NCI-H446 (cell line): ENCODE measurements at regions not wholly inside any gene's neighbourhood (a gene's known extent, or its start where the extent isn't known, plus 50 kb on each side); places are given as distances from the start of the nearest gene placed in this dataset.
"Not testable (repeated sequence)": the region's sequence is repeated elsewhere in the genome, so short reads cannot be mapped to it uniquely, and the experiment has no call there.

Experiments
- DNase-seq, 2 experiments: peaks; one replicate each; lab custom pipeline; 2025; lab: John Stamatoyannopoulos, UW

GRCh38 chr6:21334651-21335050, 258.9 kb upstream of the SOX4 start:
- no peak for DNase-seq

- no peak for DNase-seq
Observed at GRCh38 chr6:21335591-21335990, 258.0 kb upstream of the SOX4 start.

- DNase-seq = no peak
Observed at GRCh38 chr6:21337263-21337662, 256.3 kb upstream of the SOX4 start.

GRCh38 chr6:21340573-21340972, 253.0 kb upstream of the SOX4 start:
- no peak for DNase-seq

GRCh38 chr6:21341910-21342309, 251.6 kb upstream of the SOX4 start:
- DNase-seq = no peak

- DNase-seq = no peak
Observed at GRCh38 chr6:21342501-21342900, 251.1 kb upstream of the SOX4 start.

GRCh38 chr6:21345704-21346103, 247.8 kb upstream of the SOX4 start:
- DNase-seq = not testable (repeated sequence)

- DNase-seq = no peak
Observed at GRCh38 chr6:21348146-21348503, 245.4 kb upstream of the SOX4 start.

GRCh38 chr6:21348504-21349195, 244.9 kb upstream of the SOX4 start:
- DNase-seq = no peak

GRCh38 chr6:21349834-21350233, 243.7 kb upstream of the SOX4 start:
- DNase-seq = no peak

- no peak for DNase-seq
Observed at GRCh38 chr6:21350926-21351325, 242.6 kb upstream of the SOX4 start.

- no peak for DNase-seq
Observed at GRCh38 chr6:21352131-21352530, 241.4 kb upstream of the SOX4 start.

- DNase-seq = no peak
Observed at GRCh38 chr6:21354805-21355238, 238.7 kb upstream of the SOX4 start.

- DNase-seq = no peak
Observed at GRCh38 chr6:21355638-21356037, 237.9 kb upstream of the SOX4 start.

- DNase-seq = no peak
Observed at GRCh38 chr6:21357262-21357661, 236.3 kb upstream of the SOX4 start.

GRCh38 chr6:21359926-21360325, 233.6 kb upstream of the SOX4 start:
- DNase-seq = no peak

GRCh38 chr6:21360336-21360735, 233.2 kb upstream of the SOX4 start:
- no peak for DNase-seq

- no peak for DNase-seq
Observed at GRCh38 chr6:21367148-21367547, 226.4 kb upstream of the SOX4 start.

GRCh38 chr6:21367649-21368154, 225.8 kb upstream of the SOX4 start:
- no peak for DNase-seq

- DNase-seq = no peak
Observed at GRCh38 chr6:21371061-21371460, 222.5 kb upstream of the SOX4 start.

- no peak for DNase-seq
Observed at GRCh38 chr6:21371676-21372171, 221.8 kb upstream of the SOX4 start.

- no peak for DNase-seq
Observed at GRCh38 chr6:21375151-21376116, 218.1 kb upstream of the SOX4 start.

- DNase-seq = no peak
Observed at GRCh38 chr6:21377356-21377755, 216.2 kb upstream of the SOX4 start.
